H1 (cell line): ENCODE measurements at regions not wholly inside any gene's neighbourhood (a gene's known extent, or its start where the extent isn't known, plus 50 kb on each side); places are given as distances from the start of the nearest gene placed in this dataset.

Source experiments
- CTCF ChIA-PET: fragments of 300-600 bp; sonication (Branson Sonifier 250); formaldehyde crosslinking; loops from one replicate; lab custom pipeline; 2021; ENCODE audit not compliant: partially characterized antibody; lab: Charles Lee
- POLR2A ChIA-PET: fragments of 300-600 bp; sonication (Branson Sonifier 250); formaldehyde crosslinking; loops from one replicate; lab custom pipeline; 2021; ENCODE audit warnings: inconsistent platforms; ENCODE audit not compliant: partially characterized antibody; lab: Charles Lee
- DNase-seq, 2 experiments: peaks; one replicate each; pipeline versions ENCODE4 v3.0.0 to v3.0.0-alpha.2; 2010 to 2022; ENCODE audit warnings: low spot score in 2 of 2, low read depth in 1 of 2, mixed read lengths in 1 of 2
- FAIRE-seq: peaks from 2 replicates; lab custom pipeline; 2011; peaks lifted over from hg19 to GRCh38; lab: Jason Lieb, UNC
- H2AFZ ChIP-seq: 2 replicates; pipeline ENCODE4 v1.8.1; 2012; ENCODE audit warnings: low read length, inconsistent platforms
- H2AK5ac ChIP-seq: 2 replicates; pipeline ENCODE4 v1.6.1; 2013; ENCODE audit warnings: low read depth, low read length
- H2BK120ac ChIP-seq: replicated peaks from 2 replicates; pipeline ENCODE3; 2013; ENCODE audit warnings: low read depth, low read length, inconsistent platforms
- H2BK12ac ChIP-seq: 2 replicates; pipeline ENCODE4 v1.6.1; 2013; ENCODE audit warnings: low read depth, low read length
- H2BK15ac ChIP-seq: 2 replicates; pipeline ENCODE4 v1.6.1; 2013; ENCODE audit warnings: low read length
- H2BK20ac ChIP-seq: 2 replicates; pipeline ENCODE4 v1.6.1; 2013; ENCODE audit warnings: low read length
- H2BK5ac ChIP-seq: 2 replicates; pipeline ENCODE4 v1.6.1; 2013; ENCODE audit warnings: low read depth, low read length
- H3K14ac ChIP-seq: 2 replicates; pipeline ENCODE4 v1.6.1; 2013; ENCODE audit warnings: inconsistent platforms; ENCODE audit not compliant: insufficient read length
- H3K18ac ChIP-seq: 2 replicates; pipeline ENCODE4 v1.6.1; 2013; ENCODE audit warnings: low read length; ENCODE audit errors: extremely low read depth
- H3K23ac ChIP-seq: 2 replicates; pipeline ENCODE4 v1.6.1; 2013; ENCODE audit warnings: inconsistent platforms; ENCODE audit not compliant: insufficient read length
- H3K23me2 ChIP-seq: 2 replicates; pipeline ENCODE4 v1.6.1; 2013; ENCODE audit warnings: low read depth, low read length
- H3K27ac ChIP-seq: 2 replicates; pipeline ENCODE4 v1.6.1; 2011; ENCODE audit warnings: low read depth, low read length, inconsistent platforms
- H3K27me3 ChIP-seq, 4 experiments: replicated peaks in 1 of 4; 1 replicate in 1 of 4; 2 replicates in 3 of 4; pipeline versions ENCODE4 v1.6.1 to v1.8.1; 2011 to 2013; ENCODE audit warnings: low read length in 3 of 4, mild to moderate bottlenecking in 3 of 4, inconsistent platforms in 2 of 4, mixed read lengths in 2 of 4, moderate library complexity in 1 of 4; ENCODE audit not compliant: control insufficient read depth in 3 of 4, insufficient read depth in 3 of 4; ENCODE audit errors: extremely low read depth in 1 of 4
- H3K36me3 ChIP-seq, 4 experiments: 2 replicates each; pipeline versions ENCODE4 v1.6.1 to v1.8.1; 2011 to 2013; ENCODE audit warnings: mild to moderate bottlenecking in 4 of 4, low read length in 3 of 4, moderate library complexity in 2 of 4, control low read depth in 1 of 4, inconsistent platforms in 1 of 4; ENCODE audit not compliant: insufficient read depth in 4 of 4, control insufficient read depth in 2 of 4
- H3K4ac ChIP-seq: replicated peaks from 2 replicates; pipeline ENCODE3; 2013; ENCODE audit warnings: low read length, low read depth, mixed read lengths, inconsistent platforms; ENCODE audit not compliant: insufficient read length
- H3K4me1 ChIP-seq, 4 experiments: replicated peaks in 1 of 4; 1 replicate in 1 of 4; 2 replicates in 3 of 4; pipeline versions ENCODE4 v1.6.1 to v1.8.1; 2011 to 2013; ENCODE audit warnings: low read length in 3 of 4, inconsistent platforms in 2 of 4, mixed read lengths in 1 of 4; ENCODE audit not compliant: insufficient read depth in 4 of 4, control insufficient read depth in 3 of 4
- H3K4me2 ChIP-seq, 2 experiments: 2 replicates each; pipeline versions ENCODE4 v1.6.1 to v1.8.1; 2011 to 2013; ENCODE audit warnings: low read depth in 2 of 2, low read length in 2 of 2, control low read depth in 1 of 2, inconsistent platforms in 1 of 2, mild to moderate bottlenecking in 1 of 2; ENCODE audit not compliant: insufficient read depth in 1 of 2
- H3K4me3 ChIP-seq, 4 experiments: fragments of 200-600, 300-600 bp in 1 of 4; sonication (generic), shearing (Covaris generic), sonication (Bioruptor Twin) in 1 of 4; 2 replicates each; pipeline versions ENCODE4 v1.5.1 to v1.8.1; 2011 to 2016; ENCODE audit warnings: low read length in 4 of 4, low read depth in 3 of 4, control low read depth in 2 of 4, inconsistent platforms in 2 of 4, mild to moderate bottlenecking in 2 of 4, mixed read lengths in 1 of 4, moderate library complexity in 1 of 4; ENCODE audit not compliant: insufficient read depth in 2 of 4; ENCODE audit errors: extremely low read depth in 1 of 4
- H3K56ac ChIP-seq: replicated peaks from 2 replicates; pipeline ENCODE3; 2013; ENCODE audit warnings: low read depth, mild to moderate bottlenecking, mixed read lengths, low read length, inconsistent platforms; ENCODE audit not compliant: insufficient read length
- H3K79me1 ChIP-seq: 2 replicates; pipeline ENCODE4 v1.6.1; 2013; ENCODE audit warnings: low read depth, low read length, control low read depth
- H3K79me2 ChIP-seq, 2 experiments: 2 replicates each; pipeline versions ENCODE4 v1.6.1 to v1.8.1; 2012 to 2013; ENCODE audit warnings: low read length in 2 of 2, mild to moderate bottlenecking in 2 of 2, inconsistent platforms in 1 of 2; ENCODE audit not compliant: insufficient read depth in 2 of 2, control insufficient read depth in 1 of 2
- H3K9ac ChIP-seq, 4 experiments: replicated peaks in 1 of 4; 1 replicate in 1 of 4; 2 replicates in 3 of 4; pipeline versions ENCODE4 v1.6.1 to v1.8.1; 2011 to 2013; ENCODE audit warnings: low read depth in 3 of 4, low read length in 3 of 4, control low read depth in 2 of 4, mild to moderate bottlenecking in 2 of 4, moderate library complexity in 2 of 4, inconsistent platforms in 1 of 4; ENCODE audit errors: extremely low read depth in 1 of 4
- H3K9me3 ChIP-seq, 2 experiments: 2 replicates each; pipeline versions ENCODE4 v1.6.1 to v1.8.1; 2012 to 2013; ENCODE audit warnings: mild to moderate bottlenecking in 2 of 2, moderate library complexity in 2 of 2, control low read depth in 1 of 2, inconsistent platforms in 1 of 2, low read depth in 1 of 2, low read length in 1 of 2, mixed read lengths in 1 of 2; ENCODE audit not compliant: insufficient read depth in 2 of 2
- H4K20me1 ChIP-seq, 2 experiments: replicated peaks in 1 of 2; 2 replicates each; pipeline versions ENCODE3 to v1.8.1; 2011 to 2013; ENCODE audit warnings: inconsistent platforms in 2 of 2, low read length in 2 of 2, mild to moderate bottlenecking in 1 of 2; ENCODE audit not compliant: insufficient read depth in 2 of 2, control insufficient read depth in 1 of 2
- H4K5ac ChIP-seq: 2 replicates; pipeline ENCODE4 v1.6.1; 2013; ENCODE audit warnings: low read length, low read depth, mixed read lengths, inconsistent platforms; ENCODE audit not compliant: insufficient read length
- H4K8ac ChIP-seq: 2 replicates; pipeline ENCODE4 v1.8.0; 2013; ENCODE audit warnings: mild to moderate bottlenecking, moderate library complexity, low read length, inconsistent platforms; ENCODE audit not compliant: insufficient read depth; ENCODE audit errors: extremely low read depth
- H4K91ac ChIP-seq: replicated peaks from 2 replicates; pipeline ENCODE3; 2013; ENCODE audit warnings: low read length, mixed read lengths, inconsistent platforms; ENCODE audit not compliant: insufficient read length
- ATF2 ChIP-seq: IDR thresholded peaks from 2 replicates; pipeline ENCODE4 v1.6.1; 2012; ENCODE audit warnings: low read length, inconsistent platforms
- BRCA1 ChIP-seq: IDR thresholded peaks from 2 replicates; pipeline ENCODE4 v1.6.1; 2012; ENCODE audit warnings: low read depth, low read length, improper control_type of control experiment
- CTBP2 ChIP-seq: IDR thresholded peaks from 2 replicates; pipeline ENCODE4 v1.7.0; 2011; ENCODE audit warnings: borderline replicate concordance, mild to moderate bottlenecking, moderate library complexity, mixed read lengths, low read length; ENCODE audit not compliant: insufficient read depth, insufficient read length
- EZH2 ChIP-seq: fragments of 200-600 bp; sonication (generic); IDR thresholded peaks from 2 replicates; pipeline ENCODE4 v1.7.1; 2012; ENCODE audit warnings: low read depth, mild to moderate bottlenecking, moderate library complexity, low read length, inconsistent platforms; ENCODE audit not compliant: severe bottlenecking
- JUND ChIP-seq: IDR thresholded peaks from 2 replicates; pipeline ENCODE4 v1.6.1; 2011; ENCODE audit warnings: mild to moderate bottlenecking, improper control_type of control experiment, low read length
- NRF1 ChIP-seq: IDR thresholded peaks from 2 replicates; pipeline ENCODE4 v1.6.1; 2011; ENCODE audit warnings: mild to moderate bottlenecking, low read depth, low read length, improper control_type of control experiment
- RBBP5 ChIP-seq: IDR thresholded peaks from 2 replicates; pipeline ENCODE4 v1.7.1; 2012; ENCODE audit warnings: low read depth, mild to moderate bottlenecking, inconsistent platforms, low read length, moderate library complexity, borderline replicate concordance
- SP1 ChIP-seq: IDR thresholded peaks from 2 replicates; pipeline ENCODE4 v1.6.1; 2011; ENCODE audit warnings: low read depth, low read length
- TAF1 ChIP-seq: IDR thresholded peaks from 2 replicates; pipeline ENCODE4 v1.6.1; 2011; ENCODE audit warnings: mild to moderate bottlenecking, low read depth, low read length
- WGBS, 2 experiments: shearing (Covaris generic) in 1 of 2; methylation state at CpG; one replicate each; pipeline versions ENCODE4 v1.1.6 to v1.1.7; 2013 to 2015; ENCODE audit warnings: low lambda C conversion rate in 2 of 2, mixed read lengths in 2 of 2, inconsistent platforms in 1 of 2, low coverage in 1 of 2, missing lambda C conversion rate in 1 of 2; ENCODE audit not compliant: insufficient replicate concordance in 2 of 2, insufficient coverage in 1 of 2, insufficient read length in 1 of 2; ENCODE audit errors: extremely low coverage in 1 of 2, missing lambda C conversion rate in 1 of 2; 5-methylcytosine and 5-hydroxymethylcytosine counted together

- no peak for FAIRE-seq
Measured at GRCh38 chr18:22683196-22683676, 249.9 kb upstream of the RBBP8 start.

More at GRCh38 chr18:22683196-22683676, 249.9 kb upstream of the RBBP8 start:
- no peaks in the 10 kb centered on the region for H3K4me1 ChIP-seq
- no peak overlapping the region for H2BK15ac ChIP-seq
- no peak overlapping the region for H3K23ac ChIP-seq
- H3K4me2 ChIP-seq = no peak overlapping the region
- ChIA-PET CTCF (no interaction called here), POLR2A (no interaction called here)
- WGBS, 2 experiments = 78% methylated on average over 9 of the region's 9 CpGs; no CpG with 5 or more reads in 1 of the 2 experiments
- no peak overlapping the region for H4K5ac ChIP-seq
- no peaks in the 10 kb centered on the region for H3K79me1 ChIP-seq
- no peak overlapping the region for H3K56ac ChIP-seq
- H3K9me3 ChIP-seq = peaks cover 12 to 13% of the 10 kb centered on the region in 2 experiments; a peak in 3 of 4 replicates
- no peak overlapping the region for H3K4me3 ChIP-seq
- no peak overlapping the region for H2BK5ac ChIP-seq
- H4K20me1 ChIP-seq = no peaks in the 10 kb centered on the region
- no peak overlapping the region for H2BK120ac ChIP-seq
- no peaks in the 10 kb centered on the region for H3K79me2 ChIP-seq
- no peaks in the 10 kb centered on the region; a peak in 1 of 8 replicates for H3K36me3 ChIP-seq
- H2BK20ac ChIP-seq = no peak overlapping the region
- no peak for DNase-seq
- H2BK12ac ChIP-seq = no peak overlapping the region
- H4K91ac ChIP-seq = no peak overlapping the region
- no peak overlapping the region for H3K4ac ChIP-seq
- no peak overlapping the region for H4K8ac ChIP-seq
- H3K27me3 ChIP-seq = no peaks in the 10 kb centered on the region
- H2AFZ ChIP-seq = no peak overlapping the region
- no peaks in the 10 kb centered on the region for H3K23me2 ChIP-seq
- H3K9ac ChIP-seq = no peak overlapping the region
- no peak overlapping the region for H2AK5ac ChIP-seq
- no peak overlapping the region for H3K27ac ChIP-seq
- no peak overlapping the region for H3K14ac ChIP-seq
- no peak for TF ChIP-seq BRCA1
- no peak for TF ChIP-seq TAF1
- TF ChIP-seq ATF2 = no peak
- TF ChIP-seq RBBP5 = no peak
- TF ChIP-seq JUND = no peak
- no peak for TF ChIP-seq EZH2
- no peak for TF ChIP-seq SP1
- no peak for TF ChIP-seq NRF1
- no peak for TF ChIP-seq CTBP2
- TF ChIP-seq, all 59 proteins: peak for 0
- H3K18ac ChIP-seq = no peak overlapping the region
